H1 (cell line): ENCODE measurements at regions not wholly inside any gene's neighbourhood (a gene's known extent, or its start where the extent isn't known, plus 50 kb on each side); places are given as distances from the start of the nearest gene placed in this dataset.

Experiments used
- E2F6 ChIP-seq: IDR thresholded peaks from 2 replicates; pipeline ENCODE4 v1.6.1; 2012; ENCODE audit warnings: inconsistent platforms
- GABPA ChIP-seq: IDR thresholded peaks from 2 replicates; pipeline ENCODE4 v1.6.1; 2011; ENCODE audit warnings: mild to moderate bottlenecking, low read length, moderate library complexity, borderline replicate concordance; ENCODE audit not compliant: insufficient read depth
- KDM5A ChIP-seq: fragments of 200-600 bp; IDR thresholded peaks from 2 replicates; pipeline ENCODE4 v1.7.1; 2012; ENCODE audit warnings: mild to moderate bottlenecking, low read length, inconsistent platforms, mixed read lengths

- no peak for TF ChIP-seq E2F6
- no peak for TF ChIP-seq GABPA
- TF ChIP-seq KDM5A: no peak
- TF ChIP-seq, all 59 proteins: peak for 0
Observed at GRCh38 chr14:40452674-40453073, 1020.4 kb upstream of the FBXO33 start (continued).
